IMR-90 (cell line): ENCODE measurements at regions not wholly inside any gene's neighbourhood (a gene's known extent, or its start where the extent isn't known, plus 50 kb on each side); places are given as distances from the start of the nearest gene placed in this dataset.

Experiments
- ATAC-seq: fragments of 200-7000 bp; cut with Tn5 transposase; 2 replicates; pipeline ENCODE4 v1.9.1; 2020; ENCODE audit warnings: low read depth, mild to moderate bottlenecking, moderate library complexity
- BruUV-seq: library from RNA; stranded (reverse); fragments of 400-500 nt; replicated peaks from 2 replicates; lab custom pipeline; 2021; lab: Mats Ljungman, UMichigan
- CTCF ChIA-PET: fragments of 300-600 bp; formaldehyde crosslinking; extraction: SDS; loops from one replicate; lab custom pipeline; 2021; ENCODE audit warnings: antibody characterized with exemption; lab: Yijun Ruan, JAX
- POLR2A ChIA-PET: fragments of 300-600 bp; sonication (Branson Sonifier 250); formaldehyde crosslinking; loops from one replicate; lab custom pipeline; 2022; ENCODE audit warnings: antibody characterized with exemption; ENCODE audit not compliant: unreplicated experiment; lab: Charles Lee
- DNase-seq: peaks from one replicate; pipeline ENCODE4 v3.0.0; 2013
- H2AFZ ChIP-seq: replicated peaks from 2 replicates; pipeline ENCODE3; 2013; ENCODE audit warnings: low read length, mild to moderate bottlenecking; ENCODE audit not compliant: poor library complexity
- H2AK5ac ChIP-seq: 2 replicates; pipeline ENCODE4 v1.6.1; 2013; ENCODE audit warnings: low read depth, low read length, inconsistent platforms
- H2AK9ac ChIP-seq: replicated peaks from 2 replicates; pipeline ENCODE3; 2013; ENCODE audit warnings: mild to moderate bottlenecking, low read depth, low read length, moderate library complexity; ENCODE audit not compliant: poor library complexity
- H2BK120ac ChIP-seq: 2 replicates; pipeline ENCODE4 v1.6.1; 2013; ENCODE audit warnings: low read depth, low read length, inconsistent platforms
- H2BK15ac ChIP-seq: 3 replicates; pipeline ENCODE4 v1.6.1; 2013; ENCODE audit warnings: low read depth, low read length, inconsistent platforms
- H2BK20ac ChIP-seq: 2 replicates; pipeline ENCODE4 v1.6.1; 2013; ENCODE audit warnings: low read depth, mild to moderate bottlenecking, inconsistent platforms, low read length, moderate library complexity
- H2BK5ac ChIP-seq: 2 replicates; pipeline ENCODE4 v1.6.1; 2013; ENCODE audit warnings: mild to moderate bottlenecking, low read depth, low read length, inconsistent platforms; ENCODE audit not compliant: poor library complexity, severe bottlenecking
- H3K14ac ChIP-seq: replicated peaks from 2 replicates; pipeline ENCODE4 v1.6.1; 2013; ENCODE audit warnings: low read depth, low read length, inconsistent platforms
- H3K18ac ChIP-seq: 2 replicates; pipeline ENCODE4 v1.6.1; 2013; ENCODE audit warnings: low read depth, low read length, control low read depth
- H3K23ac ChIP-seq: 2 replicates; pipeline ENCODE4 v1.6.1; 2013; ENCODE audit warnings: low read depth, low read length, inconsistent platforms
- H3K27ac ChIP-seq: 2 replicates; pipeline ENCODE4 v1.5.1; 2013; ENCODE audit warnings: mild to moderate bottlenecking, control low read depth, low read length; ENCODE audit not compliant: insufficient read depth
- H3K27me3 ChIP-seq: 2 replicates; pipeline ENCODE4 v1.6.1; 2013; ENCODE audit warnings: low read length; ENCODE audit not compliant: control insufficient read depth, insufficient read depth
- H3K36me3 ChIP-seq: 2 replicates; pipeline ENCODE4 v1.6.1; 2013; ENCODE audit warnings: low read length, mixed read lengths; ENCODE audit not compliant: control insufficient read depth, insufficient read depth
- H3K4ac ChIP-seq: 2 replicates; pipeline ENCODE4 v1.6.1; 2013; ENCODE audit warnings: low read depth, low read length, inconsistent platforms
- H3K4me1 ChIP-seq: 2 replicates; pipeline ENCODE4 v1.6.1; 2013; ENCODE audit warnings: low read length, mixed read lengths; ENCODE audit not compliant: control insufficient read depth, insufficient read depth
- H3K4me2 ChIP-seq: 2 replicates; pipeline ENCODE4 v1.6.1; 2013; ENCODE audit warnings: low read depth, mild to moderate bottlenecking, control low read depth, low read length, moderate library complexity
- H3K4me3 ChIP-seq: 2 replicates; pipeline ENCODE4 v1.5.1; 2013; ENCODE audit warnings: low read depth, mild to moderate bottlenecking, control low read depth, low read length, moderate library complexity; ENCODE audit not compliant: insufficient read depth
- H3K56ac ChIP-seq: 2 replicates; pipeline ENCODE4 v1.6.1; 2013; ENCODE audit warnings: low read length, inconsistent platforms; ENCODE audit not compliant: insufficient read depth; ENCODE audit errors: extremely low read depth
- H3K79me1 ChIP-seq, 2 experiments: 2 replicates each; pipeline ENCODE4 v1.6.1; 2013; ENCODE audit warnings: low read length in 2 of 2, inconsistent platforms in 1 of 2, low read depth in 1 of 2
- H3K9ac ChIP-seq: 2 replicates; pipeline ENCODE4 v1.6.1; 2013; ENCODE audit warnings: low read depth, low read length, control low read depth
- H3K9me1 ChIP-seq: 2 replicates; pipeline ENCODE4 v1.6.1; 2013; ENCODE audit warnings: low read length, inconsistent platforms; ENCODE audit not compliant: insufficient read depth
- H3K9me3 ChIP-seq: 2 replicates; pipeline ENCODE4 v1.6.1; 2013; ENCODE audit warnings: low read length; ENCODE audit not compliant: control insufficient read depth, insufficient read depth
- H4K20me1 ChIP-seq: 2 replicates; pipeline ENCODE4 v1.6.1; 2013; ENCODE audit warnings: low read length, inconsistent platforms; ENCODE audit not compliant: insufficient read depth
- H4K5ac ChIP-seq: 2 replicates; pipeline ENCODE4 v1.6.1; 2013; ENCODE audit warnings: mild to moderate bottlenecking, low read depth, low read length, control low read depth
- H4K8ac ChIP-seq, 2 experiments: 2 replicates each; pipeline ENCODE4 v1.6.1; 2013; ENCODE audit warnings: low read depth in 2 of 2, low read length in 2 of 2, control low read depth in 1 of 2, inconsistent platforms in 1 of 2
- H4K91ac ChIP-seq: 2 replicates; pipeline ENCODE4 v1.6.1; 2013; ENCODE audit warnings: low read depth, low read length, inconsistent platforms; ENCODE audit not compliant: insufficient read depth
- CEBPB ChIP-seq: IDR thresholded peaks from 2 replicates; pipeline ENCODE4 v1.6.1; 2012; ENCODE audit warnings: low read depth, low read length, improper control_type of control experiment
- ELK1 ChIP-seq: fragments of 150-350 bp; IDR thresholded peaks from 2 replicates; pipeline ENCODE4 v1.6.1; 2016; ENCODE audit warnings: low read depth, mild to moderate bottlenecking, low read length, moderate library complexity, borderline replicate concordance
- FOS ChIP-seq: fragments of 150-350 bp; IDR thresholded peaks from 2 replicates; pipeline ENCODE4 v1.6.1; 2016; ENCODE audit warnings: low read depth, low read length
- MXI1 ChIP-seq: IDR thresholded peaks from 2 replicates; pipeline ENCODE4 v1.6.1; 2012; ENCODE audit warnings: low read depth, mild to moderate bottlenecking, low read length, moderate library complexity, borderline replicate concordance
- RAD21 ChIP-seq: IDR thresholded peaks from 2 replicates; pipeline ENCODE4 v1.6.1; 2012; ENCODE audit warnings: low read length, improper control_type of control experiment
- RFX5 ChIP-seq: IDR thresholded peaks from 2 replicates; pipeline ENCODE4 v1.8.0; 2012; ENCODE audit warnings: low read depth, mild to moderate bottlenecking, low read length, moderate library complexity
- SMC3 ChIP-seq: fragments of 150-350 bp; IDR thresholded peaks from 2 replicates; pipeline ENCODE4 v1.6.1; 2016; ENCODE audit warnings: low read depth, mild to moderate bottlenecking, antibody characterized with exemption, low read length, moderate library complexity
- WGBS, 2 experiments: methylation state at CpG; one replicate each; pipeline versions ENCODE4 v1.1.5 to v1.1.7; 2013; ENCODE audit warnings: missing lambda C conversion rate in 2 of 2; ENCODE audit not compliant: insufficient read length in 1 of 2; ENCODE audit errors: extremely low coverage in 2 of 2; 5-methylcytosine and 5-hydroxymethylcytosine counted together
- dilution Hi-C: fragments of 300-500 bp; cut with HindIII; formaldehyde crosslinking; loops from one replicate; pipeline ENCODE4 v1.14.3; 2018; ENCODE audit warnings: low sequenced_read_pairs; ENCODE audit not compliant: unreplicated experiment
- in situ Hi-C: fragments of 300-500 bp; cut with MboI; formaldehyde crosslinking; loops from 3 replicates; pipeline ENCODE4 v1.14.3; 2019; ENCODE audit warnings: low sequenced_read_pairs, inconsistent platforms, mixed read lengths
- intact Hi-C: fragments of 100-400 bp; cut with micrococcal nuclease; formaldehyde crosslinking; loops from 2 replicates; pipeline ENCODE4 v1.10.0; 2022
- TF ChIP-seq, protein P1 (sequence below): fragments of 150-350 bp; IDR thresholded peaks from 2 replicates; pipeline ENCODE4 v1.6.1; 2017; ENCODE audit warnings: mild to moderate bottlenecking, antibody characterized with exemption, low read length, low read depth
- TF ChIP-seq, protein P2 (sequence below): conservative IDR thresholded peaks from 2 replicates; pipeline ENCODE4 v1.5.1; 2012; ENCODE audit warnings: mild to moderate bottlenecking, low read depth, low read length, improper control_type of control experiment

DNA sequence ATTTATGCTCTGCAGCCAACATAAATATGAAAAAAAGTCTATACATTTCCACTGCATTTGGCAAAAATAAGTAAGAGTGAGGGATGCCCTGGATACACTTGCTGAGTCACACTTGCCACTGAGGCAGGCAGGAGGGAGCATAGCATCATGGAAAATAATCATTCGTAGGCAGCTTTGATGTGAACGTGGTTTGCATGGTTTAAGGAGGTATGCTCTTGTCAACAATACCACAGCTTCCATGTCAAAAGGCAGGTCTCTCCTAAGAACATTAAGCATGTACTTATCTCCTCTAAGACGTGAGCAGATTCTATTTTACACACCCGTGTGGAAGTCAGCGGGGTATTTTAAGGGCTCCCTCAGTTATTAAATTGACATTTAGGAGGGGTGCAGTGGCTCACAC, 89.2 kb upstream of the WDR11 start:
- H4K20me1 ChIP-seq, result no peaks in the 10 kb centered on the region
- H2BK15ac ChIP-seq, result no peak overlapping the region
- H3K56ac ChIP-seq, result no peak overlapping the region
- in situ Hi-C loops, result no loop called here
- intact Hi-C loops, result no loop called here
- DNase-seq (no peak), ATAC-seq (no peak)
- POLR2A ChIA-PET, result no interaction called here
- no peak overlapping the region for H2BK5ac ChIP-seq
- no peaks in the 10 kb centered on the region for H3K9me1 ChIP-seq
- no peak overlapping the region for H3K4me2 ChIP-seq
- no peaks in the 10 kb centered on the region for H3K27me3 ChIP-seq
- no peak overlapping the region for H3K18ac ChIP-seq
- no peak overlapping the region for H4K8ac ChIP-seq
- H4K5ac ChIP-seq, result no peak overlapping the region
- H3K9me3 ChIP-seq, result peaks cover 11% of the 10 kb centered on the region
- no peak overlapping the region for H2AK5ac ChIP-seq
- no CpG with 5 or more reads among the region's 5 CpGs for WGBS, 2 experiments
- H3K79me1 ChIP-seq, result no peaks in the 10 kb centered on the region
- H4K91ac ChIP-seq, result no peak overlapping the region
- BruUV-seq, result no TSS peak
- no peaks in the 10 kb centered on the region for H3K4me1 ChIP-seq
- dilution Hi-C loops, result no loop called here
- H3K14ac ChIP-seq, result no peak overlapping the region
- H2AK9ac ChIP-seq, result no peak overlapping the region
- H3K9ac ChIP-seq, result no peak overlapping the region
- CTCF ChIA-PET, result no interaction called here
- H2BK20ac ChIP-seq, result no peak overlapping the region
- H3K23ac ChIP-seq, result no peak overlapping the region
- no peak overlapping the region for H3K4me3 ChIP-seq
- no peak overlapping the region for H3K4ac ChIP-seq
- H3K27ac ChIP-seq, result no peak overlapping the region
- H2BK120ac ChIP-seq, result no peak overlapping the region
- H3K36me3 ChIP-seq, result no peaks in the 10 kb centered on the region
- TF ChIP-seq RFX5 (no peak), FOS (no peak), CEBPB (no peak), RAD21 (no peak), ELK1 (no peak), SMC3 (no peak), MXI1 (no peak)
- TF ChIP-seq, protein P1, sequence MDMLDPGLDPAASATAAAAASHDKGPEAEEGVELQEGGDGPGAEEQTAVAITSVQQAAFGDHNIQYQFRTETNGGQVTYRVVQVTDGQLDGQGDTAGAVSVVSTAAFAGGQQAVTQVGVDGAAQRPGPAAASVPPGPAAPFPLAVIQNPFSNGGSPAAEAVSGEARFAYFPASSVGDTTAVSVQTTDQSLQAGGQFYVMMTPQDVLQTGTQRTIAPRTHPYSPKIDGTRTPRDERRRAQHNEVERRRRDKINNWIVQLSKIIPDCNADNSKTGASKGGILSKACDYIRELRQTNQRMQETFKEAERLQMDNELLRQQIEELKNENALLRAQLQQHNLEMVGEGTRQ, result no peak
- TF ChIP-seq, protein P2, sequence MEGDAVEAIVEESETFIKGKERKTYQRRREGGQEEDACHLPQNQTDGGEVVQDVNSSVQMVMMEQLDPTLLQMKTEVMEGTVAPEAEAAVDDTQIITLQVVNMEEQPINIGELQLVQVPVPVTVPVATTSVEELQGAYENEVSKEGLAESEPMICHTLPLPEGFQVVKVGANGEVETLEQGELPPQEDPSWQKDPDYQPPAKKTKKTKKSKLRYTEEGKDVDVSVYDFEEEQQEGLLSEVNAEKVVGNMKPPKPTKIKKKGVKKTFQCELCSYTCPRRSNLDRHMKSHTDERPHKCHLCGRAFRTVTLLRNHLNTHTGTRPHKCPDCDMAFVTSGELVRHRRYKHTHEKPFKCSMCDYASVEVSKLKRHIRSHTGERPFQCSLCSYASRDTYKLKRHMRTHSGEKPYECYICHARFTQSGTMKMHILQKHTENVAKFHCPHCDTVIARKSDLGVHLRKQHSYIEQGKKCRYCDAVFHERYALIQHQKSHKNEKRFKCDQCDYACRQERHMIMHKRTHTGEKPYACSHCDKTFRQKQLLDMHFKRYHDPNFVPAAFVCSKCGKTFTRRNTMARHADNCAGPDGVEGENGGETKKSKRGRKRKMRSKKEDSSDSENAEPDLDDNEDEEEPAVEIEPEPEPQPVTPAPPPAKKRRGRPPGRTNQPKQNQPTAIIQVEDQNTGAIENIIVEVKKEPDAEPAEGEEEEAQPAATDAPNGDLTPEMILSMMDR, result no peak
- H2AFZ ChIP-seq, result no peak overlapping the region
